Esophagus muscularis mucosa (tissue), 3 donors: ENCODE measurements at regions not wholly inside any gene's neighbourhood (a gene's known extent, or its start where the extent isn't known, plus 50 kb on each side); places are given as distances from the start of the nearest gene placed in this dataset.

Source experiments
- CTCF ChIP-seq, 3 experiments: fragments of 200-600 bp in 2 of 3; fragments of 450-650 bp in 1 of 3; sonication (generic) in 2 of 3; IDR thresholded peaks; one replicate each; pipeline ENCODE4 v1.5.1; 2017 to 2019; ENCODE audit warnings: antibody characterized with exemption in 3 of 3, mild to moderate bottlenecking in 2 of 3, moderate library complexity in 1 of 3
- POLR2AphosphoS5 ChIP-seq, 2 donors: sonication (generic); formaldehyde crosslinking; IDR thresholded peaks; one replicate each; pipeline ENCODE4 v1.6.1; 2017; ENCODE audit warnings: antibody characterized with exemption in 2 of 2

- TF ChIP-seq POLR2AphosphoS5 (IDR thresholded peaks at IDR 0.05) (no peak), CTCF (IDR thresholded peaks at IDR 0.05) (no peak)
Measured at GRCh38 chr3:30245858-30246622, 360.4 kb upstream of the TGFBR2 start.
